ENCODE measurements at regions not wholly inside any gene's neighbourhood (a gene's known extent, or its start where the extent isn't known, plus 50 kb on each side); places are given as distances from the start of the nearest gene placed in this dataset.
"Not testable (repeated sequence)": the region's sequence is repeated elsewhere in the genome, so short reads cannot be mapped to it uniquely, and the experiment has no call there.

GRCh38 chr1:8135250-8135649 lies 109.1 kb upstream of the ERRFI1 start:
- intact Hi-C loops (cut with DNase I), result no loop called here
- DNase-seq (ENCODE audit: missing footprints) (no peak), ATAC-seq (no peak)

DNA sequence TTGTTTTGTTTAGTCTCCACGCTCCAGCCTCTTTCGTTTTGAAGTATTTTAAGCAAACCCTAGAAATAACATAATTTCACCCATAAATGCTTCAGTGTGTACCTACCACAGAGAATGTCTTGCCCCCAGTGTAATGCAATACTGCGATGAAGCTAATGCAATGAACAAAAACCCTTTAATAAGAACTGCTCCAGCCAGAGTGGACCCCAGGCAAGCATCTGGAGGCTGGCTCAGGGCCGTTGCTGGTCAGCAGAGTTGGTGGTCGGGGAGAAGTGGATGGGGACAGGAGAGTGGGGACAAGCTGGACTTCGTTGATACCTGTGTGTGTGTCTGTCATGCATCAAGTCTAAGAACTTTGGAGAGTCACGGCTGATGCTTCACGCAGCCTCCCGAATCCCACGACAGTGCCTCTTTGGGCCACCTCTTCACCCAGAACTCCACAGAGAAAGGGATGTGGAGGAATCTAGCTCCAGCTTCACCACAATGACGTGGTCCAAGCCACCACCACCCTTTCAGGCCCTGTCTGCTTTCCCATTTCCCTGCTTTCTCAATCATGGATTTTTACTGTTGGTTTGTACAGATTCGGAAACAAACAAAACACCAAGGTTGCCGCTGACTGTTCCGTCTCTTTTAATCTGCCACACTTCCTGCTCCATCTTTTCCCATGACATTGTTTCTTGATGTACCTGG lies 108.6 kb upstream of the ERRFI1 start:
- intact Hi-C loops (cut with DNase I), result no loop called here
- ATAC-seq (no peak), DNase-seq (ENCODE audit: missing footprints) (no peak)

- ATAC-seq, result peak; percentile 91
- intact Hi-C loops (cut with DNase I), result no loop called here
- peak; percentile 69 for DNase-seq (ENCODE audit: missing footprints)
Observed at GRCh38 chr1:8133657-8134430, 107.7 kb upstream of the ERRFI1 start.

DNA sequence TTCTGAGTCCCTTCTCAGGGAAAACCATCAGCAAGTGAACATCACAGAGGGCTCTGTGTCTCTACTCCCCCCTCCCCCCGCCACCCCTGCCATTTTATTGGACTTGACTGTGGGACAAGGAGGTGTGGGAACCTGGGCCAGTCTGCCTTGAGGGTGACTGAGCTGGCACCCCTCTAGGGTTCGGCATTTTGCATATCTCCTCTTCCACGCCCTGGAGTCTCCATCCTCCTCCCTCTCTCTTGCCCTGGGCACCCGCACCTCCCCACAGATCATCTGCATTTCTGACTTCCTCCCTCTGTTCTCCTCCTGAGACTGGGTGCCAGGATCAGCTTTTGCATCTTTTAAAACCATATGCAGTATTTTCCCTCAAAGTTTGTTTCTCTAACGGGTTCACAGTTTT lies 107.1 kb upstream of the ERRFI1 start:
- peak; percentile 18 for ATAC-seq

GRCh38 chr1:8127171-8127641 lies 101.1 kb upstream of the ERRFI1 start:
- no peak for DNase-seq (ENCODE audit: missing footprints)
- ATAC-seq, result peak; percentile 23
- intact Hi-C loops (cut with DNase I), result no loop called here

More for the DNA sequence above, 107.1 kb upstream of the ERRFI1 start:
- intact Hi-C loops (cut with DNase I), result no loop called here
- DNase-seq (ENCODE audit: missing footprints), result no peak

GRCh38 chr1:8122477-8123407 lies 96.6 kb upstream of the ERRFI1 start:
- intact Hi-C loops (cut with DNase I), result no loop called here
- no peak for DNase-seq (ENCODE audit: missing footprints)
- no peak for ATAC-seq

DNA sequence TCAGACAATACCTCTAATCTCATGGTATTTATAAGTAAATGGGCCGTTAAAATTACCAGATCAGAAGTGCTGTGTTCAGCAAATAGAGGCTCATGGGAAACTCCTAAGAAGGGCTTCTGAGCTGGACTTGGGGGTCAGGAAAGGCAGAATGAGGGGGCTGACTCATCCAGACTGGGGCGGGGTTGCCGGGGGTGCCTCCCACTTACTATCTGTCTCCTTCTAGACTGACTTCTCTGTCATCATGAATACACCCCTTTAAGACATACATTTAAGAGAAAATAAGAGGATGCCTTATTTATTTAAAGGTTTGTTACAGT lies 96.0 kb upstream of the ERRFI1 start:
- intact Hi-C loops (cut with DNase I), result no loop called here
- ATAC-seq (no peak), DNase-seq (ENCODE audit: missing footprints) (no peak)

GRCh38 chr1:8121261-8122159 lies 95.4 kb upstream of the ERRFI1 start:
- peak; percentile 14 for ATAC-seq
- intact Hi-C loops (cut with DNase I), result no loop called here
- DNase-seq (ENCODE audit: missing footprints), result no peak

DNA sequence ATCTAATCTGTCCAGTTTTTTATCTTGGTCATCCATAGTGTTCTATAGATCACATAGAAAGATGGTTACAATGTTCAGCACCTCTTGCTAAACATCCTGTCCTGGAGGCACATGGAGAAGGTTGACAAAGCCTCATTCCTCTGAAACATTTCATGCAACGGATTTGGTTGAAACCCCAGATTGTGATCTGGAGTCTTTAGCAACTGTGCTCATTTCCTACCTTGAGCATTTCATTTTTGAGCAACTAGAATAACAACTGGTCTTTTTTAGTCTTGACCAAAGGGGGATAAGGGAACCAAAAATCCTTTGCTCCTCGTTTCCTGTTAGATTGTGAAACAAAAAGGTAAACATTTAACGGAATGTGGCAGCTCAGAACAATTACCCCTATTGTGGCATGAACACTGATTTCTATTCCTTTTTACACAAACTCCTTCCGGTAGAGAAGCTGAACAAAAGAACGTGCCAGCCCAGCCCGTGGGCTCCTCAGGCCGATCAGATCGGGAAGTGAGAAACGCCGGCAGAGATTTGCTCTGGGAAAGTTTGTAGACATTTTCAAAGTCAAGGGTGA lies 94.7 kb upstream of the ERRFI1 start:
- ATAC-seq (no peak), DNase-seq (ENCODE audit: missing footprints) (no peak)
- intact Hi-C loops (cut with DNase I), result no loop called here

DNA sequence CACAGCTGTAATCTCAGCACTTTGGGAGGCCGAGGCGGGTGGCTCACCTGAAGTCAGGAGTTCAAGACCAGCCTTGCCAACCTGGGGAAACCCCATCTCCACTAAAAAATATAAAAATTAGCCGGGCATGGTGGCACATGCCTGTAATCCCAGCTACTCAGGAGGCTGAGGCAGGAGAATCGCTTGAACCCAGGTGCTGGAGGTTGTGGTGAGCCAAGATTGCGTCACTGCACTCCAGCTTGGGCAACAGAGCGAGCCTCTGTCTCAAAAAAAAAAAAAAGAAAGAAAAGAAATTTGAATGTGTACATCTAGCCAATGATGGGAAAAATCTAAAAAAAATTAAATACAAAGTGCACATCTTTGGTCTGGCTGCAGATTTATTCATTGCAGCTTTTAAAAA lies 92.6 kb upstream of the ERRFI1 start:
- intact Hi-C loops (cut with DNase I), result loop anchor here (5.0 kb wide), 2 partner anchors 36 to 99 kb away; no protein-coding TSS in a partner anchor
- not testable (repeated sequence) for DNase-seq (ENCODE audit: missing footprints); ATAC-seq

DNA sequence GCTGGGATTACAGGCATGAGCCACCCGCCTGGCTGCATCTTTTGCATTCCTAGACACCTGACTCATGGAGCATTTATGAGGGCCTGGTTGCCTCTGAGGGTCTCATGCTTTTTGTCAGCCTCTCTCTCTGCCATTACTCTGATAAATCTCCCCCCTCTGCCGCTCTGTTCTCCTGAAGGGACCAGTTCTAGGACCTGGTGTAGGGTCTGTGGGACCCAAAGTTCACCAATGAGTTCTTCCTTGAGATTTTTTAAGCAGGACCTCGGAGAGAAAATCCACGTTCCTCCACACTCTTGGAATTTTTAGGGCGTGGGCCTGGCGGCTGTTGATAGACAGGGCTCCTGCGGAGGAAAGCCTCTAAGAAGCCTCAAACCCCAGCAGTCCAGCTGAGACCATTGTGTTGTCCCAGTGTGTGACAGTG lies 91.9 kb upstream of the ERRFI1 start:
- intact Hi-C loops (cut with DNase I), result loop anchor here (5.0 kb wide), 2 partner anchors 36 to 99 kb away; no protein-coding TSS in a partner anchor
- ATAC-seq (no peak), DNase-seq (ENCODE audit: missing footprints) (no peak)

DNA sequence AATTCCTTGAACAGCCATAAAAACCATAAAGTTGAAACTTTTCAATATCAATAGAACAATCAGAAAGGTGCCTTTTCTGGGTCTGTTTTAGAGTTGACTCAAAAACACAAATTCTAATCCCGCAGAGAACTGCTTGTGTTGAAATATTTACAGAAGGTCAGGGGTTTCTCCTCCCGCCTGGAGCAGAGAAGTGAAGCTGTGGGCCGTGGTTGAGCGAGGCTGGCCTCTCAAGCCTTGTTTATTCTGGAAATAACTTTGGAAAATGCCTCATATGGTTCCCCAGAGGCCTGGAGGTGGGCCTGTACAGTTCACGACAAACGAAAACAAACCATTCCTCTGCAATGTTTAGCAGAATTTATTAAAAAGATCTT lies 90.8 kb upstream of the ERRFI1 start:
- DNase-seq (ENCODE audit: missing footprints) (peak; percentile 80), ATAC-seq (peak; percentile 94)
- intact Hi-C loops (cut with DNase I), result loop anchor here (5.0 kb wide), 2 partner anchors 35 to 100 kb away; no protein-coding TSS in a partner anchor

- DNase-seq (ENCODE audit: missing footprints) (no peak), ATAC-seq (no peak)
- intact Hi-C loops (cut with DNase I), result loop anchor here (5.0 kb wide), 2 partner anchors 33 to 102 kb away; no protein-coding TSS in a partner anchor
Observed at GRCh38 chr1:8115769-8116167, 89.7 kb upstream of the ERRFI1 start.

- ATAC-seq, result no peak
- no peak for DNase-seq (ENCODE audit: missing footprints)
- intact Hi-C loops (cut with DNase I), result loop anchor here (5.0 kb wide), 2 partner anchors 33 to 102 kb away; no protein-coding TSS in a partner anchor
Observed at GRCh38 chr1:8115031-8115768, 89.1 kb upstream of the ERRFI1 start.

DNA sequence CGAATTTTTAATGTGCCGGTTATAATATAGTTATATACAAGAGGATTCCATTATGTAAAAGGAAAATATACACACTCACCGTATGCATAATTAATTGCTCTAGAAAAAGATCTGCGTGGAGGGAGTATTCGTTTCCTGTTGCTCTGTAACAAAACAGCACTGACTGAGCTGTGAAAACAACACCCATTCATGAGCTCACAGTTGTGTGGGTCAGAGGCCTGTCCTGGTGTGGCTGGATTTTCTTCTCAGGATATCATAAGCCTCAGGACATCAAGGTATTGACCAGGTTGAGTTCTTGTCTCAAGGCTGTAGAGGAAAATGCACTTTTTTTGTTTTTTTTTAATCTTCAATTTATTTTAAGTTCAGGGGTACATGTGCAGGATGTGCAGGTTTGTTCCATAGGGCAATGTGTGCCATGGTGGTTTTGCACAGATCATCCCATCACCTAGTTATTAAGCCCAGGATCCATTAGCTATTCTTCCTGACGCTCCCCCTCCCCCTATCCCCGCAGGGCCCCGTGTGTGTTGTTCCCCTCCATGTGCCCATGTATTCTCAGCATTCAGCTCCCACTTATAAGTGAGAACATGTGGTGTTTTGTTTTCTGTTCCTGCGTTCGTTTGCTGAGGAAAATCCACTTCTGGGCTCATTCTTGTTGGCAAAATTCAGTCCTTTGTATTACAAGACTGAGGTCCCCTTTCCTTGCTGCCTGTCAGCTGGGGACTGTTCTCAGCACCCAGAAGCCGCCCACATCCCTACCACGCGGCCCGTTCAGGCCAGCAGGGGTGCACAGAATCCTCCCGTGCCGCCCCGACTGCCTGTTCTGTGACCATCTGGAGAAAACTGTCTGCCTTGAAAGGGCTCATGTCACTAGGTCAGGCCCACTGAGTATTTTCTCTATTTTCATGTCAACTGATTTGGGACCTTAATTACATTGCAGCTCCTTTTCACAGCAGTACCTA lies 87.4 kb upstream of the ERRFI1 start:
- intact Hi-C loops (cut with DNase I), result no loop called here
- no peak for DNase-seq (ENCODE audit: missing footprints)
- ATAC-seq, result no peak

DNA sequence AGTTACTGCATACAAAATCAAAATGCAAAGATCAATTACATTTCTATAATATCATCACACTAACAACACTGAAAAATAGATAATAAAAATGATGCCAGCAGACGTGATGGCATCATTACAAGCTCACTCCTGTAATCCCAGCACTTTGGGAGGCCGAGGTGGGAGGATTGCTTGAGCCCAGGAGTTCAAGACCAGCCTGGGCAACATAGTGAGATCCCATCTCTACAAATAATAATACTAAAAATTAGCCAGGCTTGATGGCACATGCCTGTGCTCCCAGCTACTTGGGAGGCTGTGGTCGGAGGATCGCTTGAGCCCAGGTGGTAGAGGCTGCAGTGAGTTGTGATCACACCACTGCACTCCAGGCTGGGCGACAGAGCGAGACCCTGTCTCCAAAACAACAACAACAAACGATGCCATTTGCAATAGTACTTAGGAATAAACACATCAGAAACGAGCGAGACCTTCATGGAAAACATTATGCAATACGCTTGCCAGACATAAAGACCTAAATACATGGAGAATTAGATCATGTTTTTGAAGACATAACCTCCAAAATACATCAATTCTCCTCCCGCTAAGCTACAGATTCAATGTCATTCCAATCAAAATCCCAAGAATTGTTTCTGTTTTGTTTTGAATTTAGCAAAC lies 86.6 kb upstream of the ERRFI1 start:
- intact Hi-C loops (cut with DNase I), result no loop called here
- no peak for DNase-seq (ENCODE audit: missing footprints)
- ATAC-seq, result no peak
